Psoas muscle (tissue), 7 donors: ENCODE measurements at regions not wholly inside any gene's neighbourhood (a gene's known extent, or its start where the extent isn't known, plus 50 kb on each side); places are given as distances from the start of the nearest gene placed in this dataset.

Experiments
- ATAC-seq, 4 donors: fragments of 200-7000 bp; cut with Tn5 transposase; one replicate each; pipeline ENCODE4 v1.9.1; 2020; ENCODE audit warnings: moderate library complexity in 3 of 4, mild to moderate bottlenecking in 2 of 4
- DNase-seq, 2 donors: peaks; one replicate each; pipeline ENCODE4 v3.0.0-alpha.2; 2020
- H3K27ac ChIP-seq: fragments of 200-600 bp; one replicate; pipeline ENCODE4 v1.8.0; 2022
- H3K27me3 ChIP-seq, 3 donors: fragments of 200-600 bp in 1 of 3; one replicate each; pipeline versions ENCODE4 v1.6.1 to v1.8.0; 2013 to 2022; ENCODE audit warnings: low read length in 2 of 3, mild to moderate bottlenecking in 2 of 3, moderate library complexity in 1 of 3; ENCODE audit not compliant: insufficient read depth in 3 of 3
- H3K36me3 ChIP-seq, 2 donors: fragments of 200-600 bp in 1 of 2; one replicate each; pipeline versions ENCODE4 v1.6.1 to v1.8.0; 2013 to 2022; ENCODE audit warnings: low read depth in 1 of 2, mild to moderate bottlenecking in 1 of 2, moderate library complexity in 1 of 2; ENCODE audit not compliant: insufficient read depth in 1 of 2
- H3K4me1 ChIP-seq: fragments of 200-600 bp; one replicate; pipeline ENCODE4 v1.8.0; 2022
- H3K4me3 ChIP-seq: fragments of 200-600 bp; one replicate; pipeline ENCODE4 v1.8.0; 2022; ENCODE audit warnings: mild to moderate bottlenecking
- H3K9me3 ChIP-seq: fragments of 200-600 bp; one replicate; pipeline ENCODE4 v1.8.0; 2022
- WGBS, 3 donors: extraction: QIAGEN DNeasy Blood & Tissue Kit; methylation state at CpG; one replicate each; pipeline versions ENCODE4 v1.1.6 to v1.1.7; 2013; 5-methylcytosine and 5-hydroxymethylcytosine counted together
- intact Hi-C, 2 donors: fragments of 100-400 bp; cut with DNase I; formaldehyde crosslinking; loops; one replicate each; pipeline versions ENCODE4 v1.11.0 to v1.14.2; 2022
- TF ChIP-seq, protein P1 (sequence below): fragments of 200-600 bp; IDR thresholded peaks from one replicate; pipeline ENCODE4 v1.8.0; 2022; ENCODE audit warnings: antibody characterized with exemption
- donor health status: healthy with polysubstance abuse.
- donor health status: DM: no; HTN: no; CAD: no; lungs with moderate emphysema.
- donor health status: Bipolar disorder and iron deficiency.
- donor health status: healthy.
- donor health status: DM: yes; HTN: yes; CAD: no.
- donor health status: DM: no; HTN: no; CAD: no.
- donor health status: DM: yes; HTN: yes; CAD: no.

DNA sequence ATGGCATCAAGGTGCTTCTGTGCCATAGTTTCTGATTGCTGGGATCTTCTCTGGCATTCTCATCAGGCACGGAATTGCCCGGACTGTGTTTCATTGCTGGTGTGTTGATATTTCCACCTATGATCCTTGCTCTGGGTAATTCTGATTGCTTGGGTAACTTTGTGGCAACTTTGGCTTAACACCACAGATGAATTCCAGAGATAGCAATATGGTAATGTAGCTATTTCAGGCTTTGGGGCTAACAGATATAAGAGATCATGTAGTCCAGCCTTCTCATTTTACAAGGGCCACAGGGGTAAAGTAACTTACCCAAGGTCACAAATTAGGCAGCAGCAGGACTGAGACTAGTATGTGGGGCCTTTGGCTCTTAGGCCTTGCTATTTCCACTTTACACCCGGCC is 53.9 kb upstream of the PLPP4 start:
- TF ChIP-seq, protein P1, sequence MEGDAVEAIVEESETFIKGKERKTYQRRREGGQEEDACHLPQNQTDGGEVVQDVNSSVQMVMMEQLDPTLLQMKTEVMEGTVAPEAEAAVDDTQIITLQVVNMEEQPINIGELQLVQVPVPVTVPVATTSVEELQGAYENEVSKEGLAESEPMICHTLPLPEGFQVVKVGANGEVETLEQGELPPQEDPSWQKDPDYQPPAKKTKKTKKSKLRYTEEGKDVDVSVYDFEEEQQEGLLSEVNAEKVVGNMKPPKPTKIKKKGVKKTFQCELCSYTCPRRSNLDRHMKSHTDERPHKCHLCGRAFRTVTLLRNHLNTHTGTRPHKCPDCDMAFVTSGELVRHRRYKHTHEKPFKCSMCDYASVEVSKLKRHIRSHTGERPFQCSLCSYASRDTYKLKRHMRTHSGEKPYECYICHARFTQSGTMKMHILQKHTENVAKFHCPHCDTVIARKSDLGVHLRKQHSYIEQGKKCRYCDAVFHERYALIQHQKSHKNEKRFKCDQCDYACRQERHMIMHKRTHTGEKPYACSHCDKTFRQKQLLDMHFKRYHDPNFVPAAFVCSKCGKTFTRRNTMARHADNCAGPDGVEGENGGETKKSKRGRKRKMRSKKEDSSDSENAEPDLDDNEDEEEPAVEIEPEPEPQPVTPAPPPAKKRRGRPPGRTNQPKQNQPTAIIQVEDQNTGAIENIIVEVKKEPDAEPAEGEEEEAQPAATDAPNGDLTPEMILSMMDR, result no peak
- no peak overlapping the region for H3K4me3 ChIP-seq
- DNase-seq, result no peak
- H3K36me3 ChIP-seq, result no peaks in the 10 kb centered on the region
- ATAC-seq, result peak in 1 of 4 donors; percentile 64
- H3K27me3 ChIP-seq, result no peaks in the 10 kb centered on the region
- no peaks in the 10 kb centered on the region for H3K4me1 ChIP-seq
- 43 to 71% (median 48%) methylated on average over 3 of the region's 3 CpGs for WGBS, 3 donors
- H3K9me3 ChIP-seq, result peaks cover 4% of the 10 kb centered on the region
- H3K27ac ChIP-seq, result no peak overlapping the region
- intact Hi-C loops, result no loop called here

DNA sequence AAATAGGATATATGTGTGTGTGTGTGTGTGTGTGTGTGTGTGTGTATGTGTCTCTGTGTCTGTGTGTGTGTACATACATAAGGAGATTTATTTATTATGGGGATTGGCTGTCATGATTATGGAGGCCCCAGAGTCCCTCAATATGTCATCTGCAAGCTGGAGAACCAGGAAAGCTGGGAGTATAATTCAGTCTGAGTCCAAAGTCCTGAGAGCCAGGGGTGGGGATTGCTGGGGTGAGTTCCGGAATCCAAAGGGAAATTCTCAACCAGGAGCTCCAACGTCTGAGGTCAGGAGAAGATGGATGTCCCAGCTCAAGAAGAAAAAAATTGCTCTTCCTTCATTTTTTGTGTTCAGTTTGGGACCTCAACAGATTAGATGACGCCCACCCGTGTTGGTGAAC is 50.7 kb upstream of the PLPP4 start:
- intact Hi-C loops, result no loop called here
- Histone ChIP-seq H3K4me3 (no peak overlapping the region), H3K9me3 (no peaks in the 10 kb centered on the region), H3K27me3 (no peaks in the 10 kb centered on the region), H3K4me1 (no peaks in the 10 kb centered on the region), H3K36me3 (no peaks in the 10 kb centered on the region), H3K27ac (no peak overlapping the region)
- no peak for ATAC-seq
- TF ChIP-seq, protein P1, result no peak
- DNase-seq, result no peak
- WGBS, 3 donors, result 68 to 73% (median 73%) methylated on average over 4 of the region's 4 CpGs
